Keratinocyte (primary cell): ENCODE measurements at regions not wholly inside any gene's neighbourhood (a gene's known extent, or its start where the extent isn't known, plus 50 kb on each side); places are given as distances from the start of the nearest gene placed in this dataset.

Experiments
- DNase-seq: peaks from one replicate; pipeline ENCODE4 v3.0.0-alpha.2; 2011; ENCODE audit warnings: low read depth, missing footprints, low spot score
- FAIRE-seq: peaks from 2 replicates; lab custom pipeline; 2011; peaks lifted over from hg19 to GRCh38; lab: Jason Lieb, UNC
- H2AFZ ChIP-seq: 2 replicates; pipeline ENCODE4 v1.6.0; 2012; ENCODE audit warnings: low read length, control low read depth, inconsistent platforms; ENCODE audit not compliant: control insufficient read depth
- H3K27ac ChIP-seq: 2 replicates; pipeline ENCODE4 v1.5.1; 2011; ENCODE audit warnings: low read length; ENCODE audit not compliant: control insufficient read depth, insufficient read depth
- H3K27me3 ChIP-seq: 3 replicates; pipeline ENCODE4 v1.6.0; 2011; ENCODE audit warnings: low read length; ENCODE audit not compliant: control insufficient read depth, insufficient read depth; ENCODE audit errors: extremely low read depth
- H3K36me3 ChIP-seq, 2 experiments: 2 replicates in 1 of 2; 3 replicates in 1 of 2; pipeline ENCODE4 v1.5.1; 2011; ENCODE audit warnings: low read length in 2 of 2, mild to moderate bottlenecking in 1 of 2; ENCODE audit not compliant: control insufficient read depth in 2 of 2, insufficient read depth in 2 of 2; ENCODE audit errors: extremely low read depth in 1 of 2
- H3K4me1 ChIP-seq: 3 replicates; pipeline ENCODE4 v1.5.1; 2011; ENCODE audit warnings: low read length; ENCODE audit not compliant: control insufficient read depth, insufficient read depth; ENCODE audit errors: extremely low read depth
- H3K4me2 ChIP-seq: 3 replicates; pipeline ENCODE4 v1.6.0; 2011; ENCODE audit warnings: low read depth, low read length; ENCODE audit not compliant: control insufficient read depth, insufficient read depth; ENCODE audit errors: extremely low read depth
- H3K4me3 ChIP-seq, 3 experiments: fragments of 200-600 bp in 1 of 3; sonication (generic) in 1 of 3; 2 replicates in 2 of 3; 3 replicates in 1 of 3; pipeline ENCODE4 v1.5.1; 2011 to 2016; ENCODE audit warnings: low read length in 3 of 3, mild to moderate bottlenecking in 3 of 3, control low read depth in 2 of 3, inconsistent platforms in 1 of 3, low read depth in 1 of 3, mixed read lengths in 1 of 3, mixed run types in 1 of 3, moderate library complexity in 1 of 3; ENCODE audit not compliant: control insufficient read depth in 2 of 3, insufficient read depth in 2 of 3; ENCODE audit errors: extremely low read depth in 1 of 3
- H3K79me2 ChIP-seq: 2 replicates; pipeline ENCODE4 v1.6.0; 2012; ENCODE audit warnings: low read length; ENCODE audit not compliant: control insufficient read depth, insufficient read depth
- H3K9ac ChIP-seq: 3 replicates; pipeline ENCODE4 v1.6.0; 2011; ENCODE audit warnings: low read length; ENCODE audit not compliant: control insufficient read depth, insufficient read depth; ENCODE audit errors: extremely low read depth
- H3K9me1 ChIP-seq: 3 replicates; pipeline ENCODE4 v1.6.0; 2011; ENCODE audit warnings: low read length; ENCODE audit not compliant: control insufficient read depth, insufficient read depth; ENCODE audit errors: extremely low read depth
- H3K9me3 ChIP-seq: 2 replicates; pipeline ENCODE4 v1.5.1; 2012; ENCODE audit warnings: low read depth, low read length; ENCODE audit not compliant: control insufficient read depth
- H4K20me1 ChIP-seq: 3 replicates; pipeline ENCODE4 v1.6.0; 2011; ENCODE audit warnings: low read length; ENCODE audit not compliant: control insufficient read depth, insufficient read depth; ENCODE audit errors: extremely low read depth
- CTCF ChIP-seq, 3 experiments: IDR thresholded peaks in 1 of 3; conservative IDR thresholded peaks in 1 of 3; optimal IDR thresholded peaks in 1 of 3; 2 replicates in 2 of 3; 3 replicates in 1 of 3; pipeline versions ENCODE3 to v1.5.1; 2011; ENCODE audit warnings: low read length in 3 of 3, mild to moderate bottlenecking in 3 of 3, moderate library complexity in 2 of 3, control low read depth in 1 of 3, inconsistent platforms in 1 of 3; ENCODE audit not compliant: insufficient read depth in 2 of 3; ENCODE audit errors: extremely low read depth in 1 of 3
- EZH2 ChIP-seq: IDR thresholded peaks from one replicate; pipeline ENCODE4 v1.6.1; 2012; ENCODE audit warnings: inconsistent platforms, mild to moderate bottlenecking, low read length, moderate library complexity
- dilution Hi-C: fragments of 300-500 bp; cut with MboI; formaldehyde crosslinking; loops from one replicate; pipeline ENCODE4 v1.7.0; 2020; ENCODE audit warnings: low sequenced_read_pairs; ENCODE audit not compliant: extremely low pct_ligation_motif_present

DNA sequence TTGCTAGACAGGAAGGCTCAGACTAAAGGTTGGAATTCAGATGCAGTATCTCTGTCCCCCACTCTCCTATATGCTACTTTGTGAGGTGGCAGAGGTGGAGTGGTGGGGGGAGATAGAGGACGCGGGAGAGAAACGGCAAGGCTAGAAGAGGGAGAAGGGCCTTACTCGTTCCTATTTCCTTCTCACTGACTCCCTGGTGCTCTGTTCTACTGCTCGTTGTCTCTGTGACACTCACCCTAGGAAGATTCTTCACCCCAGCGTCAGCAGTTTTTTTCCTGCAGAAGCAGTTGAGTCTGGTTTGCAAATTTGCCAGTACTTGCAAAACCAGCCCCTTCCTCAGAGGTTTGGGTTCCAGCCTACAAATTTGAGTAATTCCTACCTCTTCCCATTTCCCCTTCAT, 801.1 kb upstream of the SLC35B3 start:
- no peaks in the 10 kb centered on the region for H3K36me3 ChIP-seq
- no peak overlapping the region for H3K9ac ChIP-seq
- no peak overlapping the region for H3K4me2 ChIP-seq
- no peaks in the 10 kb centered on the region for H3K9me1 ChIP-seq
- H4K20me1 ChIP-seq: no peaks in the 10 kb centered on the region
- dilution Hi-C loops: no loop called here
- TF ChIP-seq EZH2 (no peak), CTCF (optimal IDR thresholded peaks at IDR 0.05 in 1 of 3, IDR thresholded peaks at IDR 0.05 in 1 of 3, conservative IDR thresholded peaks at IDR 0.05 in 1 of 3; ENCODE audit: extremely low read depth in 1 of 3, insufficient read depth in 2 of 3, low read length in 3 of 3) (no peak)
- no peak for DNase-seq
- H2AFZ ChIP-seq: no peak overlapping the region
- no peak overlapping the region for H3K4me3 ChIP-seq
- H3K79me2 ChIP-seq: no peaks in the 10 kb centered on the region
- no peaks in the 10 kb centered on the region for H3K4me1 ChIP-seq
- H3K27me3 ChIP-seq: no peaks in the 10 kb centered on the region
- H3K9me3 ChIP-seq: no peaks in the 10 kb centered on the region
- FAIRE-seq: no peak
- no peak overlapping the region for H3K27ac ChIP-seq

GRCh38 chr6:9233686-9234085, 798.3 kb upstream of the SLC35B3 start:
- no peaks in the 10 kb centered on the region for H3K36me3 ChIP-seq
- H2AFZ ChIP-seq: no peak overlapping the region
- no peaks in the 10 kb centered on the region for H3K27me3 ChIP-seq
- H3K4me1 ChIP-seq: no peaks in the 10 kb centered on the region
- DNase-seq (no peak), FAIRE-seq (no peak)
- TF ChIP-seq CTCF (optimal IDR thresholded peaks at IDR 0.05 in 1 of 3, IDR thresholded peaks at IDR 0.05 in 1 of 3, conservative IDR thresholded peaks at IDR 0.05 in 1 of 3; ENCODE audit: extremely low read depth in 1 of 3, insufficient read depth in 2 of 3, low read length in 3 of 3) (no peak), EZH2 (no peak)
- H3K4me2 ChIP-seq: no peak overlapping the region
- H3K9ac ChIP-seq: no peak overlapping the region
- dilution Hi-C loops: no loop called here
- no peak overlapping the region for H3K27ac ChIP-seq
- H3K9me3 ChIP-seq: no peaks in the 10 kb centered on the region
- no peaks in the 10 kb centered on the region for H3K79me2 ChIP-seq
- H4K20me1 ChIP-seq: no peaks in the 10 kb centered on the region
- H3K4me3 ChIP-seq: no peak overlapping the region
- no peaks in the 10 kb centered on the region for H3K9me1 ChIP-seq
